SK-N-MC (cell line): ENCODE measurements at regions not wholly inside any gene's neighbourhood (a gene's known extent, or its start where the extent isn't known, plus 50 kb on each side); places are given as distances from the start of the nearest gene placed in this dataset.

Experiments
- EZH2 ChIP-seq: fragments of 200-600 bp; sonication (generic); IDR thresholded peaks from one replicate; pipeline ENCODE4 v1.6.1; 2017; ENCODE audit warnings: antibody characterized with exemption
- POLR2AphosphoS5 ChIP-seq: IDR thresholded peaks from 2 replicates; pipeline ENCODE4 v1.6.1; 2012; ENCODE audit warnings: mild to moderate bottlenecking, low read depth, low read length, borderline replicate concordance

- TF ChIP-seq POLR2AphosphoS5 (no peak), EZH2 (no peak)
Measured at GRCh38 chr15:62608369-62608768, 434.2 kb upstream of the TPM1 start.
